ENCODE measurements at regions not wholly inside any gene's neighbourhood (a gene's known extent, or its start where the extent isn't known, plus 50 kb on each side); places are given as distances from the start of the nearest gene placed in this dataset.

GRCh38 chr4:136928957-136929411 is 603.3 kb downstream of the PCDH18 start:
- DNase-seq (ENCODE audit: low read depth): no peak

- peak; percentile 44 for DNase-seq (ENCODE audit: low read depth)
These were observed 605.1 kb downstream of the PCDH18 start for GRCh38 chr4:136927172-136927571.

GRCh38 chr4:136925203-136925602 is 607.1 kb downstream of the PCDH18 start:
- no peak for DNase-seq (ENCODE audit: low read depth)

GRCh38 chr4:136922066-136922465 is 610.2 kb downstream of the PCDH18 start:
- no peak for DNase-seq (ENCODE audit: low read depth)

GRCh38 chr4:136920092-136920881 is 612.0 kb downstream of the PCDH18 start:
- no peak for DNase-seq (ENCODE audit: low read depth)

- DNase-seq (ENCODE audit: low read depth): no peak
These were observed 613.5 kb downstream of the PCDH18 start for GRCh38 chr4:136918772-136919171.

GRCh38 chr4:136917312-136918110 is 614.8 kb downstream of the PCDH18 start:
- DNase-seq (ENCODE audit: low read depth): no peak

- DNase-seq (ENCODE audit: low read depth): no peak
These were observed 622.7 kb downstream of the PCDH18 start for GRCh38 chr4:136909626-136910025.

GRCh38 chr4:136908122-136908521 is 624.2 kb downstream of the PCDH18 start:
- no peak for DNase-seq (ENCODE audit: low read depth)

GRCh38 chr4:136900696-136901095 is 631.6 kb downstream of the PCDH18 start:
- DNase-seq (ENCODE audit: low read depth): peak; percentile 1

GRCh38 chr4:136898590-136899248 is 633.6 kb downstream of the PCDH18 start:
- no peak for DNase-seq (ENCODE audit: low read depth)

GRCh38 chr4:136893573-136893972 is 638.7 kb downstream of the PCDH18 start:
- DNase-seq (ENCODE audit: low read depth): no peak

GRCh38 chr4:136881666-136882065 is 650.6 kb downstream of the PCDH18 start:
- no peak for DNase-seq (ENCODE audit: low read depth)

- DNase-seq (ENCODE audit: low read depth): no peak
These were observed 658.7 kb downstream of the PCDH18 start for GRCh38 chr4:136873555-136873954.

GRCh38 chr4:136867465-136867864 is 664.8 kb downstream of the PCDH18 start:
- no peak for DNase-seq (ENCODE audit: low read depth)

GRCh38 chr4:136865526-136865925 is 666.8 kb downstream of the PCDH18 start:
- DNase-seq (ENCODE audit: low read depth): no peak

GRCh38 chr4:136864604-136865185 is 667.6 kb downstream of the PCDH18 start:
- peak; percentile 60 for DNase-seq (ENCODE audit: low read depth)

GRCh38 chr4:136863756-136864155 is 668.5 kb downstream of the PCDH18 start:
- no peak for DNase-seq (ENCODE audit: low read depth)

- DNase-seq (ENCODE audit: low read depth): no peak
These were observed 669.6 kb downstream of the PCDH18 start for GRCh38 chr4:136862653-136863052.

- DNase-seq (ENCODE audit: low read depth): no peak
These were observed 671.2 kb downstream of the PCDH18 start for GRCh38 chr4:136861091-136861490.

- no peak for DNase-seq (ENCODE audit: low read depth)
These were observed 673.4 kb downstream of the PCDH18 start for GRCh38 chr4:136858903-136859302.

- DNase-seq (ENCODE audit: low read depth): no peak
These were observed 676.4 kb downstream of the PCDH18 start for GRCh38 chr4:136855886-136856285.

Measured in M059J (cell line).